Astrocyte (in vitro differentiated cells and primary cell): ENCODE measurements at regions not wholly inside any gene's neighbourhood (a gene's known extent, or its start where the extent isn't known, plus 50 kb on each side); places are given as distances from the start of the nearest gene placed in this dataset.

ENCODE experiments used
- DNase-seq: peaks from one replicate; pipeline ENCODE4 v3.0.0-alpha.2; 2010; ENCODE audit warnings: low read depth
- FAIRE-seq: peaks from 2 replicates; lab custom pipeline; 2011; peaks lifted over from hg19 to GRCh38; lab: Jason Lieb, UNC
- H2AFZ ChIP-seq: 2 replicates; pipeline ENCODE4 v1.6.0; 2012; ENCODE audit warnings: low read depth, low read length, inconsistent platforms
- H3K27ac ChIP-seq: 2 replicates; pipeline ENCODE4 v1.5.1; 2011; ENCODE audit warnings: low read depth, low read length, inconsistent platforms
- H3K27me3 ChIP-seq: 2 replicates; pipeline ENCODE4 v1.6.0; 2011; ENCODE audit warnings: low read length, inconsistent platforms; ENCODE audit not compliant: insufficient read depth
- H3K36me3 ChIP-seq: 2 replicates; pipeline ENCODE4 v1.5.1; 2011; ENCODE audit warnings: low read length, inconsistent platforms; ENCODE audit not compliant: insufficient read depth
- H3K4me1 ChIP-seq: 2 replicates; pipeline ENCODE4 v1.5.1; 2011; ENCODE audit warnings: low read length, inconsistent platforms; ENCODE audit not compliant: insufficient read depth
- H3K4me2 ChIP-seq: 2 replicates; pipeline ENCODE4 v1.6.0; 2012; ENCODE audit warnings: low read length, inconsistent platforms
- H3K4me3 ChIP-seq: 2 replicates; pipeline ENCODE4 v1.5.1; 2011; ENCODE audit warnings: low read depth, mild to moderate bottlenecking, low read length, inconsistent platforms; ENCODE audit not compliant: insufficient read depth
- H3K79me2 ChIP-seq: 2 replicates; pipeline ENCODE4 v1.6.0; 2012; ENCODE audit warnings: mild to moderate bottlenecking, low read length, inconsistent platforms; ENCODE audit not compliant: insufficient read depth
- H3K9ac ChIP-seq: 2 replicates; pipeline ENCODE4 v1.6.0; 2012; ENCODE audit warnings: mild to moderate bottlenecking, low read length, inconsistent platforms
- H3K9me3 ChIP-seq: 2 replicates; pipeline ENCODE4 v1.5.1; 2012; ENCODE audit warnings: low read depth, mild to moderate bottlenecking, low read length, inconsistent platforms; ENCODE audit not compliant: insufficient read depth
- H4K20me1 ChIP-seq: 2 replicates; pipeline ENCODE4 v1.6.0; 2012; ENCODE audit warnings: low read length, inconsistent platforms; ENCODE audit not compliant: insufficient read depth
- H3K27ac Mint-ChIP-seq: one replicate; pipeline ENCODE4 v1.8.0; 2021; ENCODE audit warnings: mild to moderate bottlenecking, mixed read lengths; ENCODE audit not compliant: unreplicated experiment
- H3K27me3 Mint-ChIP-seq: one replicate; pipeline ENCODE4 v1.8.0; 2021; ENCODE audit warnings: low read depth, mixed read lengths; ENCODE audit not compliant: unreplicated experiment
- H3K36me3 Mint-ChIP-seq: one replicate; pipeline ENCODE4 v1.8.0; 2021; ENCODE audit warnings: low read depth, mixed read lengths; ENCODE audit not compliant: unreplicated experiment
- H3K4me1 Mint-ChIP-seq: one replicate; pipeline ENCODE4 v1.8.0; 2021; ENCODE audit warnings: low read depth, mixed read lengths; ENCODE audit not compliant: unreplicated experiment
- H3K4me3 Mint-ChIP-seq: one replicate; pipeline ENCODE4 v1.8.0; 2021; ENCODE audit warnings: mild to moderate bottlenecking, moderate library complexity, mixed read lengths; ENCODE audit not compliant: unreplicated experiment
- H3K9me3 Mint-ChIP-seq: one replicate; pipeline ENCODE4 v1.8.0; 2021; ENCODE audit warnings: mild to moderate bottlenecking, mixed read lengths; ENCODE audit not compliant: unreplicated experiment
- CTCF ChIP-seq: IDR thresholded peaks from 2 replicates; pipeline ENCODE4 v1.5.1; 2011; ENCODE audit warnings: low read depth, mild to moderate bottlenecking, inconsistent platforms, low read length, moderate library complexity; ENCODE audit not compliant: insufficient read depth
- EZH2 ChIP-seq: IDR thresholded peaks from 2 replicates; pipeline ENCODE4 v1.6.1; 2012; ENCODE audit warnings: mild to moderate bottlenecking, low read length, inconsistent platforms; ENCODE audit not compliant: insufficient read depth

GRCh38 chr16:72615856-72616255 lies 432.1 kb downstream of the ZFHX3 start:
- no peak for FAIRE-seq

GRCh38 chr16:72612718-72613117 lies 435.2 kb downstream of the ZFHX3 start:
- Histone ChIP-seq H3K4me3 (no peak overlapping the region), H3K36me3 (no peaks in the 10 kb centered on the region), H4K20me1 (no peaks in the 10 kb centered on the region), H3K4me2 (no peak overlapping the region), H2AFZ (no peak overlapping the region), H3K79me2 (no peaks in the 10 kb centered on the region), H3K27me3 (no peaks in the 10 kb centered on the region), H3K27ac (no peak overlapping the region), H3K4me1 (no peaks in the 10 kb centered on the region), H3K9ac (no peak overlapping the region), H3K9me3 (no peaks in the 10 kb centered on the region)
- TF ChIP-seq EZH2: no peak
- TF ChIP-seq CTCF: no peak
- Mint-ChIP-seq H3K27me3 (no peaks in the 10 kb centered on the region), H3K27ac (no peak overlapping the region), H3K9me3 (peaks cover 4% of the 10 kb centered on the region), H3K4me3 (no peak overlapping the region), H3K36me3 (no peaks in the 10 kb centered on the region), H3K4me1 (no peaks in the 10 kb centered on the region)
- no peak for FAIRE-seq
- DNase-seq: no peak

More at GRCh38 chr16:72615856-72616255, 432.1 kb downstream of the ZFHX3 start:
- Histone ChIP-seq H3K4me2 (no peak overlapping the region), H3K4me3 (no peak overlapping the region), H3K4me1 (no peaks in the 10 kb centered on the region), H4K20me1 (no peaks in the 10 kb centered on the region), H3K36me3 (no peaks in the 10 kb centered on the region), H3K27ac (no peak overlapping the region), H3K9me3 (no peaks in the 10 kb centered on the region), H3K79me2 (no peaks in the 10 kb centered on the region), H3K9ac (no peak overlapping the region), H2AFZ (no peak overlapping the region), H3K27me3 (no peaks in the 10 kb centered on the region)
- Mint-ChIP-seq H3K9me3 (peaks cover 4% of the 10 kb centered on the region), H3K27ac (no peak overlapping the region), H3K27me3 (no peaks in the 10 kb centered on the region), H3K36me3 (no peaks in the 10 kb centered on the region), H3K4me3 (no peak overlapping the region), H3K4me1 (no peaks in the 10 kb centered on the region)
- no peak for TF ChIP-seq EZH2
- TF ChIP-seq CTCF: no peak
- DNase-seq: no peak

GRCh38 chr16:72612256-72612655 lies 435.7 kb downstream of the ZFHX3 start:
- Mint-ChIP-seq H3K27me3 (no peaks in the 10 kb centered on the region), H3K27ac (no peak overlapping the region), H3K36me3 (no peaks in the 10 kb centered on the region), H3K9me3 (peaks cover under 1% of the 10 kb centered on the region), H3K4me3 (no peak overlapping the region), H3K4me1 (no peaks in the 10 kb centered on the region)
- H3K79me2 ChIP-seq: no peaks in the 10 kb centered on the region
- DNase-seq (no peak), FAIRE-seq (no peak)
- H3K36me3 ChIP-seq: no peaks in the 10 kb centered on the region
- H3K4me3 ChIP-seq: no peak overlapping the region
- H3K9me3 ChIP-seq: no peaks in the 10 kb centered on the region
- no peak for TF ChIP-seq CTCF
- TF ChIP-seq EZH2: no peak
- H3K9ac ChIP-seq: no peak overlapping the region
- H3K4me2 ChIP-seq: no peak overlapping the region
- H3K4me1 ChIP-seq: no peaks in the 10 kb centered on the region
- no peak overlapping the region for H3K27ac ChIP-seq
- H2AFZ ChIP-seq: no peak overlapping the region
- H4K20me1 ChIP-seq: no peaks in the 10 kb centered on the region
- no peaks in the 10 kb centered on the region for H3K27me3 ChIP-seq
